Skin epidermis (tissue), 12 donors: ENCODE measurements at regions not wholly inside any gene's neighbourhood (a gene's known extent, or its start where the extent isn't known, plus 50 kb on each side); places are given as distances from the start of the nearest gene placed in this dataset.

ENCODE experiments used
- H3K27ac ChIP-seq, 21 experiments: fragments of 200-600 bp; sonication (generic) in 11 of 21; one replicate each; pipeline ENCODE4 v1.5.0; 2020; ENCODE audit warnings: mild to moderate bottlenecking in 3 of 21, inconsistent platforms in 2 of 21, moderate library complexity in 2 of 21
- H3K4me3 ChIP-seq, 7 experiments: fragments of 200-600 bp; sonication (generic) in 2 of 7; one replicate each; pipeline ENCODE4 v1.5.0; 2020; ENCODE audit warnings: inconsistent platforms in 2 of 7, mild to moderate bottlenecking in 2 of 7, moderate library complexity in 1 of 7

GRCh38 chr11:69903211-69903610, 84.0 kb upstream of the FGF3 start:
- Histone ChIP-seq H3K4me3 (no peak overlapping the region), H3K27ac (no peak overlapping the region)

- Histone ChIP-seq H3K27ac (no peak overlapping the region), H3K4me3 (no peak overlapping the region)
Measured at GRCh38 chr11:69904161-69904973, 85.2 kb upstream of the FGF3 start.

- no peak overlapping the region for H3K4me3 ChIP-seq
Measured at GRCh38 chr11:69904974-69905535, 85.8 kb upstream of the FGF3 start.

GRCh38 chr11:69905611-69906452, 86.6 kb upstream of the FGF3 start:
- no peak overlapping the region for H3K4me3 ChIP-seq
- H3K27ac ChIP-seq = no peak overlapping the region

More at GRCh38 chr11:69904974-69905535, 85.8 kb upstream of the FGF3 start:
- H3K27ac ChIP-seq = no peak overlapping the region

GRCh38 chr11:69906453-69906907, 87.3 kb upstream of the FGF3 start:
- Histone ChIP-seq H3K27ac (no peak overlapping the region), H3K4me3 (no peak overlapping the region)

GRCh38 chr11:69907611-69908010, 88.4 kb upstream of the FGF3 start:
- H3K4me3 ChIP-seq = no peak overlapping the region
- H3K27ac ChIP-seq = no peak overlapping the region

- H3K4me3 ChIP-seq = no peak overlapping the region
- no peak overlapping the region for H3K27ac ChIP-seq
Measured at GRCh38 chr11:69908511-69909220, 89.5 kb upstream of the FGF3 start.

GRCh38 chr11:69909561-69910518, 90.6 kb upstream of the FGF3 start:
- no peak overlapping the region for H3K4me3 ChIP-seq
- no peak overlapping the region for H3K27ac ChIP-seq

GRCh38 chr11:69910519-69911309, 91.5 kb upstream of the FGF3 start:
- Histone ChIP-seq H3K4me3 (no peak overlapping the region), H3K27ac (no peak overlapping the region)

- H3K4me3 ChIP-seq = no peak overlapping the region
- no peak overlapping the region for H3K27ac ChIP-seq
Measured at GRCh38 chr11:69911310-69912160, 92.3 kb upstream of the FGF3 start.

GRCh38 chr11:69912161-69912910, 93.1 kb upstream of the FGF3 start:
- no peak overlapping the region for H3K4me3 ChIP-seq

GRCh38 chr11:69912911-69913451, 93.8 kb upstream of the FGF3 start:
- Histone ChIP-seq H3K27ac (no peak overlapping the region), H3K4me3 (no peak overlapping the region)

More at GRCh38 chr11:69912161-69912910, 93.1 kb upstream of the FGF3 start:
- H3K27ac ChIP-seq = no peak overlapping the region

GRCh38 chr11:69913591-69914285, 94.5 kb upstream of the FGF3 start:
- peak overlapping the region in 1 of 21 experiments; percentile 9 for H3K27ac ChIP-seq
- no peak overlapping the region for H3K4me3 ChIP-seq

- Histone ChIP-seq H3K27ac (peak overlapping the region in 2 of 21 experiments; percentile 9 to 67), H3K4me3 (no peak overlapping the region)
Measured at GRCh38 chr11:69914286-69915150, 95.3 kb upstream of the FGF3 start.

- H3K4me3 ChIP-seq = no peak overlapping the region
- peak overlapping the region in 1 of 21 experiments; percentile 67 for H3K27ac ChIP-seq
Measured at GRCh38 chr11:69915151-69915500, 95.9 kb upstream of the FGF3 start.
